HG02623 (cell line): ENCODE measurements at regions not wholly inside any gene's neighbourhood (a gene's known extent, or its start where the extent isn't known, plus 50 kb on each side); places are given as distances from the start of the nearest gene placed in this dataset.

ENCODE experiments used
- ATAC-seq: cut with Tn5 transposase; IDR thresholded peaks from one replicate; pipeline ENCODE4 v1.9.1; 2021; ENCODE audit warnings: moderate library complexity; ENCODE audit not compliant: unreplicated experiment

GRCh38 chr1:34406833-34407539 is 230.3 kb downstream of the C1orf94 start:
- ATAC-seq = no peak

DNA sequence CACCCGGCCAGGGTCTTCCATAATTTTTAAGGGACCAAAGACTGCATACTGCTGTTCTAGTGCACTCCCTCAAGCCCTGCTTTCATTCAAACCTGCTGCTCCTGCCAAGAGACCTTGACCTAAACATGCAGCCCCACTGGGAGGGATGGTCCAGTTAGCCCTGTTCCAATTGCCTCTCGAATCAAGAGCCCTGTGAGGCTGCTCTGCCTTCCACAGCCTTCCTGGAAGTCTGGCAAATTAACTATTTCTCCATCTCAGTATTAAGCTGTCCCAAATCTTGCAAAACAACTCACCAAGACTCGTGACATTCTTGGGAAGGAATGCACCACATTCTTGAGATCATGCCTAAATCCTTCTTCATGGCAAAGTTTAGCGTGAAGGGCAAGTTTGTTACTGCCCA is 231.3 kb downstream of the C1orf94 start:
- ATAC-seq = no peak

- ATAC-seq = no peak
These were observed 233.1 kb downstream of the C1orf94 start for GRCh38 chr1:34409689-34410229.

GRCh38 chr1:34412598-34413370 is 236.1 kb downstream of the C1orf94 start:
- no peak for ATAC-seq

DNA sequence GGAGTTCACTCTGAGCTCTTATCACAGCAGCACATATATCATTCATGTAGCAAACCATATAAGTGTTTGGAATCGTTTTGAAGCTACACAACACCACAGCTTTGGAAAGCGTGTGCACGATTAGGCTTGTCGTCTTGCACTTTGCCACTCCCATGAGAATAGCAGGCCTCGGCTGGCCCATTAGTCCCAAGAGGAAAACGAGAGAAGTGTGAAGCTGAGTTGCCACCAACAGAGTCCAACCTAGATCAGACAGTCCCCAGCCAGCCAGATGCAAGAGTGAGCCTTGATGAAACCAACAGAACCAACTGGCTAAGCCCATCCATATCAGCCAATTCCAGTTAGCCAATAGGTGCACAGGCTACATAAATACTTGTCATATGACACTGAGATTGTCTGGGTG is 238.4 kb downstream of the C1orf94 start:
- ATAC-seq = no peak

DNA sequence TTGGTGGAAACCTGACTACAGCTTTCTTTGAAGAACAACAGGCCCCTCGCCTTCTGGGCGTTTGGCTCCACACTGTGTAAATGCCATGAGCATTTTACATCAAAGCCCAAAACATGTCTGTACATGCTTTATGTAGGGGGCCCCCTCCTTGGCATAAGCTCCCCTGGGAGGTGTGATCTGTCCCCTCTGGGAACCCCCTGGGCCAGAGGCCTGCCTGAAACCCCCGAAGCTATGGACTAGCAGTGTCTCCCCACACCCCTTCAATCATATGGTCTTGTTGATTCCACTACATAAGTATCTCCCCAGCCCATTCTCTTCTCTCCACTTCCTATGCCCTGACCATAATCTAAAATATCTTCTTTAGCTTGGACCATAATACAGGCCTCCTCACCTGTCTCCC is 241.5 kb downstream of the C1orf94 start:
- no peak for ATAC-seq

DNA sequence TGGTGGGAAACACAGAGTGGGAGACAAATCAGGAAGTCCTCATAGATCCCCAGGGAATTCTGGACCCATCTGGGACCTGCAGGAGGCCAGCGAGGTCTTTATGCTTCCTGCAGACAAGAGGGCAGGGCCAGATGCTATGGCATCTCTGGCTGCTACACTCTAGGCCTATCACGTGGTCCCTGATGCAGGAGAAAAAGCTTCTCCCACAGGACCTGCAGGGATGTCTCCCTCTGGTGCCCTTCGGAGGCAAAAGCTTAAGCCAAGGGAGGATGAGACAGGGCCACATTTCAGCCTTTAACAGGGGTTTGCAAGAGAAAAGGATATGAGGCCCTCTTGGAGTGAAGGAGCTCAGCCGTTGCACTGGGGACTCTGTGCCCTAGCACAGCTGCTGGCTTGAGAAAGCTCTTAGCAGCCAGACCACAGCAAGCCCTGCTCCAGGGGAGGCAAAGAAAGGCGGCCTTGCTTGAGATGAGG is 243.0 kb downstream of the C1orf94 start:
- no peak for ATAC-seq

- ATAC-seq = no peak
These were observed 248.3 kb downstream of the C1orf94 start for GRCh38 chr1:34425046-34425445.

DNA sequence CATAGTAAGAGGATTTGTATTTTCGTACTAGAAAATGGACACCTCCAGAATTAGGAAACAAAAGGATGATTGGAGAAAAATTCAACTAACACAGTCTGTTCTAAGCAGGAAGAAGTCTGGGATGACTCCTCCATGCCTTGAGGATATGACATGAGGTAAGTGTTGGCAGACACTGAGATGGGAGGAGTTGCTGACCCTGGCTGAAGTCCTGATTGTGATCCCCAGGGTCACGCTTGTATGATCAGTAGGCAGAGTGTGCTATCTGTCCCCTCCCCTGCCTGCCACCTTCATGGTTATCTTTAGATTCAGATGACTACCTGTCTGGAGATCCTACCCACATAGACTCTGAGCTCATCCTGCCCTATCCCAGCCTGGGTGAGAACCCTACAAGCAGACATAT is 249.1 kb downstream of the C1orf94 start:
- no peak for ATAC-seq

- ATAC-seq = no peak
These were observed 249.7 kb downstream of the C1orf94 start for GRCh38 chr1:34426325-34426896.

DNA sequence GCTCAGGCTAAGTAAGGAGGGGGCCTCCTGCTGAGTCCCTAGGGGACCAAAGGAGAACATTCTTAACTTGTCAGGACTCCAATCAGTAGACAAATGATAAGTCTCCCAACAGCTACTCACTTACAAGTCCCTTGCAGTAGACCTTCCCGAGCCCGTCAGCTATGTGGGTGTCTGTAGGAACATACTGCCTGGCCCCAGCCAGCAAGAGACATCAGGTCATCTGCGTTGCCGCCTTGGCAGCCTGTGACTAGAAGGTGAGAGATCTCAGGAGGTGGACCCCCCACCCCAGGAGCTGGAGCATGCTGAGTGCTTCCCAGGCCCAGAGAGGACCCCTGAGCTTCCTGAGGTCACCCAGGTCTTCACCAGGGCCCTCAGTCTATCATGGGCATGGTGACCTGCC is 250.5 kb downstream of the C1orf94 start:
- no peak for ATAC-seq

- ATAC-seq = no peak
These were observed 256.4 kb downstream of the C1orf94 start for GRCh38 chr1:34433099-34433498.

DNA sequence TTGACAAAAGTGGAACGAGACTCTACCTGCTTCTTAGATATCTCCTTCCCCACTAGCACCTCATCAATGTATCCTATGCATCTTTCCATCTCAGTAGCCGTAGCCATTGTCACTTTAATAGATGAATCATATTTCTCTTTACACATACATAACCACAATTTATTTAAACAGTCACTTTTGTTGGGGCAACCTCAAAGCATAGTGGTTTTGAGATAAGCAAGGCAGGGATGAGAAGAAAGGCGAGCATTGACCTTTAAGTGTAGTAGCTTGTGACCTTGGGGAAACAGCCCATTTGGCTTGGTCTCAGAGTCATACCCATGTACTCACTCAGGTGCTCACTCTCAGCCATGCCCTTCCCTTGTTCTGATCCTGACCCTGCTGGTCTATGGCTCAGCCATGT is 260.1 kb downstream of the C1orf94 start:
- ATAC-seq = no peak

GRCh38 chr1:34441259-34442069 is 264.8 kb downstream of the C1orf94 start:
- no peak for ATAC-seq

DNA sequence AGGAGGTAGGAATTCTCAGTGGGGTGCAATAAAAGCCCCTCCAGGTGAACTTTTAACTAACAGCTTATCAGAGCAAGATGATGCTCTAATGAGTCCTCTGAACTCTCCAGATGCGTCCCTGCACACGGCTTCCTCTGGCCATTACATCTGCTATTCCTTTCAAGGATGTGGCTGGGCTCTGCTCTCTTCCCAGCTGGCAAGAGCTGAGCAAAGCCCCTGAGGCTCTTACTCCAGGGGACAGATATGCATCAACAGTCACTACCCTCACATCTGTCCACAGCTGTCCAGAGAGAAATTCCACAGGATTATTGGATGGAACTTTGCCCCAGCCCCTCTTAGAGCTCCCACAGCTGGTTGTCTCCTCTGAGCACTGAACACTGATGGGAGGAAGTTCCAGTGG is 267.8 kb downstream of the C1orf94 start:
- ATAC-seq = no peak

GRCh38 chr1:34450325-34450724 is 273.6 kb downstream of the C1orf94 start:
- ATAC-seq = no peak

DNA sequence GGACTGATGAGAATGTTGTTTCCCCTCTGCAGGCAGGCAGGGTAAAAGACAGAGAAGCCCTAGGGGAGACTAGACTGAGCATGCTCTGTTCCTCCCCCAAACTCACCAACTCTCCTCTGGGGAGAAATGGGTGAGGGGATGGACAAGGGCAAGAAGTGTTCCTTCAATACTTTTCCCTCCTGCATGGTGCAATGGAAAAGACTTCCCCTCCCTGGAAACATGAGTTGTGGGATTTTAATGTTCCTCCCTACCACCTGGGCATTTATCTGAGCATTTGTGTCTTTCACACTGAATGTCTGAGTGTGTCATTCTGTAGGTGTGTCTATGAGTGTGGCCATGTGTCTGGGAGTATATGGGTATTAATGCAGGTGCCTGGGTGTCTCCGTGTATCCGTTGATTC is 275.7 kb downstream of the C1orf94 start:
- ATAC-seq = no peak

- ATAC-seq = no peak
These were observed 278.4 kb downstream of the C1orf94 start for GRCh38 chr1:34455121-34455520.

DNA sequence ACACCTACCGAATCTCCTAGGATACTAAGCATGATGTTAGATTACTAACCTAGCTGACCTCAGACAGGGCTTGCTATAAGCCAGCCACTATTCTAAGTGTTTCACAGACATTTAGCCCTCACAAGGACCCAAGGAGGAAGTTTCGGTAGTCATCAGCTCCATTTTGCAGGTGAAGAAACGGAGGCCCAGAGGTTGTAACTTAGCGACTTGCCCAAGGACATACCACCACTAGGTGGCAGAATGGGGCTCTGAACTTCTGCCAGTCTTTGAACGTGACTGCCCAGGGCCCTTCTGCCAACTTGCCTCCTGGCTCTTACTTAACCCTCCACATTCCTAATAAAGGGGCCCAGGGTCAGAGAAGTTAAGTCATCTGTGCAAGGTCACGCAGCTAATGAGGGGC is 283.5 kb downstream of the C1orf94 start:
- no peak for ATAC-seq

DNA sequence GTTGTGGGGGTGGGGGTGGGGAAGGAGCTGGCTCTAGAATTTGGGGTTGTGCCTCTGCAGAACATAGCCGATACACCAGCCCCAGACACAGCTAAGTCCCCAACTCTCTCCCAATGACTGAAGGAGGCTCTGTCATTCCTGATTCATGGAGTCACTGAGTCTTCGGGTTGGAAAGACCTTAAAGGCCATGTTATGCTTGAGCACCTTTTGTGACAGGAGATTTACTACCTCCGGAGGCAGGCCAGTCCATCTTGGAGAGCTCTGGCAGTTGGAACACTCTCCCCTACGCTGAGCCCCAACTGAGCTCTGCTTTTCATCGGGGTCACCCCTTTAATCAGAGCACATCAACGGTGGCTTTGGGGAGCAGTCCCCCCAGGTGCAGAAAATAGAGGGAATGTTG is 284.4 kb upstream of the GJB5 start:
- no peak for ATAC-seq

GRCh38 chr1:34474566-34474965 is 280.3 kb upstream of the GJB5 start:
- no peak for ATAC-seq
